Tibial nerve (tissue), 4 donors: ENCODE measurements at regions not wholly inside any gene's neighbourhood (a gene's known extent, or its start where the extent isn't known, plus 50 kb on each side); places are given as distances from the start of the nearest gene placed in this dataset.

Source experiments
- CTCF ChIP-seq, 5 experiments: fragments of 200-600 bp in 3 of 5; fragments of 450-650 bp in 2 of 5; sonication (generic) in 3 of 5; IDR thresholded peaks; one replicate each; pipeline ENCODE4 v1.5.1; 2016 to 2019; ENCODE audit warnings: antibody characterized with exemption in 5 of 5, mild to moderate bottlenecking in 3 of 5, moderate library complexity in 2 of 5
- EP300 ChIP-seq, 2 donors: sonication (generic); formaldehyde crosslinking; IDR thresholded peaks; one replicate each; pipeline ENCODE4 v1.6.1; 2017; ENCODE audit warnings: antibody characterized with exemption in 2 of 2, mild to moderate bottlenecking in 1 of 2
- POLR2A ChIP-seq, 2 donors: fragments of 450-650 bp; IDR thresholded peaks; one replicate each; pipeline ENCODE4 v1.6.1; 2017; ENCODE audit warnings: antibody characterized with exemption in 2 of 2, mild to moderate bottlenecking in 2 of 2, moderate library complexity in 2 of 2

- TF ChIP-seq EP300 (IDR thresholded peaks at IDR 0.05) = no peak
- no peak for TF ChIP-seq POLR2A (IDR thresholded peaks at IDR 0.05)
- no peak for TF ChIP-seq CTCF (IDR thresholded peaks at IDR 0.05)
Observed at GRCh38 chr20:57092900-57093530, 173.4 kb downstream of the BMP7 start.
